ENCODE measurements at regions not wholly inside any gene's neighbourhood (a gene's known extent, or its start where the extent isn't known, plus 50 kb on each side); places are given as distances from the start of the nearest gene placed in this dataset.

- BruUV-seq (replicated peaks), result no TSS peak
- H3K27me3 ChIP-seq (ENCODE audit: control insufficient read depth in 2 of 2, insufficient read depth in 2 of 2, low read length in 2 of 2), result peaks cover 0 to 12% of the 10 kb centered on the region in 2 experiments; a peak in 2 of 5 replicates
- H2AFZ ChIP-seq (ENCODE audit: low read depth, low read length), result no peak overlapping the region
- H3K9me3 ChIP-seq (replicated peaks; ENCODE audit: control insufficient read depth, insufficient read depth, low read depth, low read length), result no peaks in the 10 kb centered on the region
- no peak for FAIRE-seq
- DNase-seq (ENCODE audit: extremely low read depth in 1 of 4, low spot score in 3 of 4), result no peak
- in situ Hi-C loops (cut with MboI) (no loop called here), intact Hi-C loops (cut with micrococcal nuclease) (no loop called here)
- no peaks in the 10 kb centered on the region for H4K20me1 ChIP-seq (replicated peaks; ENCODE audit: control insufficient read depth, insufficient read depth, low read length)
- no peaks in the 10 kb centered on the region for H3K36me3 ChIP-seq (ENCODE audit: control insufficient read depth, insufficient read depth, low read length)
- ChIA-PET POLR2A (interaction anchor here (0.7 to 1.1 kb wide), 2 partner anchors 8 to 151 kb away, joined by 3 read pairs; no protein-coding TSS in a partner anchor), CTCF (ENCODE audit: low intra/inter-chr PET ratio) (no interaction called here)
- ATAC-seq, result no peak
- H3K27ac ChIP-seq (ENCODE audit: extremely low read depth, low read depth, low read length), result no peak overlapping the region
- no peak for TF ChIP-seq ARHGAP35 (IDR thresholded peaks at IDR 0.05; ENCODE audit: partially characterized antibody)
- no peak for TF ChIP-seq BHLHE40 (IDR thresholded peaks at IDR 0.05; ENCODE audit: low read length)
- TF ChIP-seq L3MBTL2 (IDR thresholded peaks at IDR 0.05), result no peak
- TF ChIP-seq EP300 (IDR thresholded peaks at IDR 0.05; ENCODE audit: low read length), result no peak
- TF ChIP-seq KLF13 (tag; IDR thresholded peaks at IDR 0.05; ENCODE audit: borderline replicate concordance, low read depth), result no peak
- no peak for TF ChIP-seq ZNF316 (IDR thresholded peaks at IDR 0.05)
- TF ChIP-seq ZBTB2 (IDR thresholded peaks at IDR 0.05), result no peak
- no peak for TF ChIP-seq SRSF9 (IDR thresholded peaks at IDR 0.05; ENCODE audit: borderline replicate concordance, low read depth, low read length)
- no peak for TF ChIP-seq EP400 (IDR thresholded peaks at IDR 0.05)
- TF ChIP-seq ZNF740 (CRISPR knock-in tag; IDR thresholded peaks at IDR 0.05), result no peak
- TF ChIP-seq ZNF740 (tag; IDR thresholded peaks at IDR 0.05), result no peak
- no peak for TF ChIP-seq FOXP1 (CRISPR knock-in tag; IDR thresholded peaks at IDR 0.05)
- no peak for TF ChIP-seq HOXB6 (CRISPR knock-in tag; IDR thresholded peaks at IDR 0.05; ENCODE audit: borderline replicate concordance)
- H3K9ac ChIP-seq (ENCODE audit: insufficient read depth in 1 of 2, low read depth in 2 of 2, low read length in 2 of 2), result no peak overlapping the region
- WGBS (ENCODE audit: insufficient coverage, low coverage, missing lambda C conversion rate), result 0% methylated on average over 9 of the region's 9 CpGs
- no peaks in the 10 kb centered on the region for H3K9me1 ChIP-seq (ENCODE audit: control insufficient read depth, insufficient read depth, low read length)
- H3K4me2 ChIP-seq (ENCODE audit: insufficient read depth, low read length), result no peak overlapping the region
- H3K4me1 ChIP-seq (replicated peaks in 1 of 2; ENCODE audit: control insufficient read depth in 2 of 2, insufficient read depth in 2 of 2, low read length in 2 of 2), result no peaks in the 10 kb centered on the region
- H3K4me3 ChIP-seq, result no peak overlapping the region
- H3K79me2 ChIP-seq (ENCODE audit: control insufficient read depth, insufficient read depth, low read length), result no peaks in the 10 kb centered on the region
These were observed 531.8 kb upstream of the ID2 start for GRCh38 chr2:8149985-8150539.

Data from K562 (cell line).